ENCODE measurements at regions not wholly inside any gene's neighbourhood (a gene's known extent, or its start where the extent isn't known, plus 50 kb on each side); places are given as distances from the start of the nearest gene placed in this dataset.

GRCh38 chr7:22613496-22613895 is 113.5 kb upstream of the IL6 start (continued):
- no peak for TF ChIP-seq NFE2L2 (conservative IDR thresholded peaks at IDR 0.05; ENCODE audit: low read length)
- no peak for TF ChIP-seq JUNB (IDR thresholded peaks at IDR 0.05)
- TF ChIP-seq, protein P1, sequence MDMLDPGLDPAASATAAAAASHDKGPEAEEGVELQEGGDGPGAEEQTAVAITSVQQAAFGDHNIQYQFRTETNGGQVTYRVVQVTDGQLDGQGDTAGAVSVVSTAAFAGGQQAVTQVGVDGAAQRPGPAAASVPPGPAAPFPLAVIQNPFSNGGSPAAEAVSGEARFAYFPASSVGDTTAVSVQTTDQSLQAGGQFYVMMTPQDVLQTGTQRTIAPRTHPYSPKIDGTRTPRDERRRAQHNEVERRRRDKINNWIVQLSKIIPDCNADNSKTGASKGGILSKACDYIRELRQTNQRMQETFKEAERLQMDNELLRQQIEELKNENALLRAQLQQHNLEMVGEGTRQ (IDR thresholded peaks at IDR 0.05) = no peak

DNA sequence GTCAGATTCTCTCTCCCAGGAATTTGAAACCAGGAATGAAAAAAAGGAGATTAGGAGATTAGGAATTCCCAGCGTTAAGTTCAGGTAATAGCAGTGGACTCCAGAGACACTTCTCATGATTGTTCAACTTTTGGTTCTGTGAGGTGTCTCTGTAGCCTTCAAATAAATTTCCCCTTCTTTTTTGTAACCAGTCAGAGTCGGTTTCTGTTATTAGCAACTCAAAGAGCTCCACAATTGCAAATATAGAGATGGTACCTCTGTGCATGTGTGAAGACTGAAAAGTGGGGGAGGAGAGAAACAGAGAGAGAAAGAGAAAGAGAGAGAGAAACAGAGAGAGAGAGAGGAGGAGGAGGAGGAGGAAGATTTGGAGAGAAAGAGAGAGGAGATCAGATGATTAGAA is 112.8 kb upstream of the STEAP1B start:
- Histone ChIP-seq H3K4me2 (no peak overlapping the region), H3K27ac (no peak overlapping the region), H3K4me3 (no peak overlapping the region), H3K9me3 (peaks cover 18% of the 10 kb centered on the region), H3K4me1 (no peaks in the 10 kb centered on the region)
- ChIA-PET CTCF (interaction anchor here (0.6 to 1.5 kb wide), 2 partner anchors 113 to 192 kb away, joined by 3 to 5 read pairs; no protein-coding TSS in a partner anchor), POLR2A (no interaction called here)
- WGBS (ENCODE audit: missing lambda C conversion rate) = 50% methylated on average over 2 of the region's 2 CpGs
- FAIRE-seq (no peak), DNase-seq (ENCODE audit: low read depth in 1 of 2, low spot score in 1 of 2) (no peak), ATAC-seq (no peak)
- TF ChIP-seq TFCP2L1 (CRISPR knock-in tag; IDR thresholded peaks at IDR 0.05) = no peak

GRCh38 chr7:22611758-22612079 is 111.7 kb upstream of the STEAP1B start:
- CTCF ChIA-PET = no interaction called here

GRCh38 chr7:22610951-22611757 is 111.2 kb upstream of the STEAP1B start:
- Histone ChIP-seq H3K9me3 (0 out of 3 replicates have a peak, but pooled peaks cover 4% of the 10 kb centered on the region), H3K27ac (no peak overlapping the region), H3K4me2 (no peak overlapping the region), H3K4me3 (no peak overlapping the region), H3K4me1 (no peaks in the 10 kb centered on the region)
- ChIA-PET POLR2A (no interaction called here), CTCF (no interaction called here)
- no peak for TF ChIP-seq MAFK (IDR thresholded peaks at IDR 0.05; ENCODE audit: partially characterized antibody)
- TF ChIP-seq MYC (IDR thresholded peaks at IDR 0.05; ENCODE audit: borderline replicate concordance, low read length) = no peak
- no peak for TF ChIP-seq POLR2AphosphoS2 (conservative IDR thresholded peaks at IDR 0.05; ENCODE audit: low read length)
- TF ChIP-seq HOXB13 (CRISPR knock-in tag; IDR thresholded peaks at IDR 0.05; ENCODE audit: low read depth) = no peak
- TF ChIP-seq NPAS2 (CRISPR knock-in tag; IDR thresholded peaks at IDR 0.05; ENCODE audit: borderline replicate concordance) = no peak
- no peak for TF ChIP-seq FOSL2 (IDR thresholded peaks at IDR 0.05)
- no peak for TF ChIP-seq FOSL2 (CRISPR knock-in tag; IDR thresholded peaks at IDR 0.05)
- no peak for TF ChIP-seq RFX5 (IDR thresholded peaks at IDR 0.05)
- TF ChIP-seq REST (IDR thresholded peaks at IDR 0.05) = no peak
- TF ChIP-seq ESRRA (IDR thresholded peaks at IDR 0.05; ENCODE audit: borderline replicate concordance, low read length) = no peak
- no peak for TF ChIP-seq EHMT2 (IDR thresholded peaks at IDR 0.05; ENCODE audit: low read depth)
- no peak for TF ChIP-seq HOXB5 (CRISPR knock-in tag; IDR thresholded peaks at IDR 0.05)
- no peak for TF ChIP-seq CHD2 (IDR thresholded peaks at IDR 0.05; ENCODE audit: low read length, partially characterized antibody)
- DNase-seq (ENCODE audit: low read depth in 1 of 2, low spot score in 1 of 2) = no peak
- whole genome bisulfite sequencing (ENCODE audit: missing lambda C conversion rate) = 38% methylated on average over 3 of the region's 3 CpGs
- ATAC-seq = no peak
- FAIRE-seq = no peak

More at GRCh38 chr7:22611758-22612079, 111.7 kb upstream of the STEAP1B start:
- no peak for FAIRE-seq
- no peak for ATAC-seq
- Histone ChIP-seq H3K4me3 (no peak overlapping the region), H3K9me3 (peaks cover 8% of the 10 kb centered on the region; the same call in 1 of the 3 replicates), H3K4me1 (no peaks in the 10 kb centered on the region), H3K4me2 (no peak overlapping the region), H3K27ac (no peak overlapping the region)
- 34% methylated on average over 4 of the region's 4 CpGs for WGBS (ENCODE audit: missing lambda C conversion rate)
- TF ChIP-seq TP53 (CRISPR knock-in tag; IDR thresholded peaks at IDR 0.05) = no peak
- no peak for TF ChIP-seq MAZ (IDR thresholded peaks at IDR 0.05; ENCODE audit: borderline replicate concordance, low read depth, low read length)
- no peak for TF ChIP-seq BCL3 (IDR thresholded peaks at IDR 0.05)
- TF ChIP-seq NR3C1 (IDR thresholded peaks at IDR 0.05) = no peak
- no peak for TF ChIP-seq RCOR1 (IDR thresholded peaks at IDR 0.05; ENCODE audit: low read depth, low read length)
- no peak for TF ChIP-seq PHF8 (IDR thresholded peaks at IDR 0.05; ENCODE audit: borderline replicate concordance, low read depth)
- no peak for TF ChIP-seq HOXB5 (CRISPR knock-in tag; IDR thresholded peaks at IDR 0.05)
- TF ChIP-seq EHMT2 (IDR thresholded peaks at IDR 0.05; ENCODE audit: low read depth) = no peak
- TF ChIP-seq CHD2 (IDR thresholded peaks at IDR 0.05; ENCODE audit: low read length, partially characterized antibody) = no peak
- no peak for TF ChIP-seq KDM1A (IDR thresholded peaks at IDR 0.05; ENCODE audit: low read depth)
- TF ChIP-seq NPAS2 (CRISPR knock-in tag; IDR thresholded peaks at IDR 0.05; ENCODE audit: borderline replicate concordance) = no peak
- no peak for TF ChIP-seq RNF2 (IDR thresholded peaks at IDR 0.05; ENCODE audit: borderline replicate concordance, low read depth)
- no peak for TF ChIP-seq ELK1 (IDR thresholded peaks at IDR 0.05; ENCODE audit: low read depth, low read length)
- no peak for DNase-seq (ENCODE audit: low read depth in 1 of 2, low spot score in 1 of 2)
- POLR2A ChIA-PET = no interaction called here
